ENCODE measurements at regions not wholly inside any gene's neighbourhood (a gene's known extent, or its start where the extent isn't known, plus 50 kb on each side); places are given as distances from the start of the nearest gene placed in this dataset.

DNA sequence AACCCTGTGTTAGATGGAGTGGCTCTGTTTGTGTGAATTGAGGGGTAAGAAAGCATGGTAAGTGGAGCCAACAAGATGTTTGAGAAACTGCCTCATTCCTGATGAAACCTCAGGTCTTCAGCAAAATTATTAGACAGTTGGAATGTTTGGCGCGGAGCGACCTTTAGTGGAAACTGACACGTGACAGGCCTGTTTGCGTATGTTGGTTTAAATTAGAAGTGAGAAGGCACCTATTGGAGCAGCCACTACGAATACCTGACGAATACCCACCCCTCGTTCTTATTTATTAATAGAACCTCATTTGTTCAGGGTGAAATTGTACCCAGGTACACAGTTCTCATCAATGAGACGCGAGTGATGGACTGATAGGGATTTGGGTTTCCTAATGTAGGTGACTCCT lies 63.2 kb upstream of the MIR17HG start:
- no peaks in the 10 kb centered on the region for H3K27me3 ChIP-seq
- H3K9me3 ChIP-seq (ENCODE audit: low read depth), result no peaks in the 10 kb centered on the region
- H3K4me1 ChIP-seq, result no peaks in the 10 kb centered on the region
- H3K4me1 Mint-ChIP-seq, result no peaks in the 10 kb centered on the region
- no peaks in the 10 kb centered on the region for H4K20me1 ChIP-seq (ENCODE audit: low read depth)
- peaks cover 6% of the 10 kb centered on the region for H3K27me3 Mint-ChIP-seq (ENCODE audit: insufficient read depth, low read depth)
- peaks cover 6% of the 10 kb centered on the region for H3K36me3 ChIP-seq
- H3K27ac ChIP-seq, result no peak overlapping the region
- H3K4me2 ChIP-seq, result no peak overlapping the region
- no peak for TF ChIP-seq EZH2phosphoT487 (IDR thresholded peaks at IDR 0.05)
- TF ChIP-seq CTCF (IDR thresholded peaks at IDR 0.05), result no peak
- no peak for TF ChIP-seq EZH2 (IDR thresholded peaks at IDR 0.05)
- H3K9ac ChIP-seq, result no peak overlapping the region
- no peak overlapping the region for H3K4me3 ChIP-seq
- H3K27ac Mint-ChIP-seq, result no peak overlapping the region
- H3K4me3 Mint-ChIP-seq, result no peak overlapping the region
- no peaks in the 10 kb centered on the region for H3K36me3 Mint-ChIP-seq
- H3K79me2 ChIP-seq (ENCODE audit: low read depth), result no peaks in the 10 kb centered on the region
- DNase-seq (ENCODE audit: low spot score), result no peak
- no peak overlapping the region for H2AFZ ChIP-seq (replicated peaks)
- no peaks in the 10 kb centered on the region for H3F3A ChIP-seq (ENCODE audit: low read depth)
- peaks cover 3% of the 10 kb centered on the region for H3K9me3 Mint-ChIP-seq

- Mint-ChIP-seq H3K4me3 (no peak overlapping the region), H3K27ac (no peak overlapping the region), H3K27me3 (ENCODE audit: insufficient read depth, low read depth) (peaks cover 6% of the 10 kb centered on the region), H3K36me3 (no peaks in the 10 kb centered on the region), H3K9me3 (peaks cover 6% of the 10 kb centered on the region), H3K4me1 (no peaks in the 10 kb centered on the region)
- Histone ChIP-seq H3K4me3 (no peak overlapping the region), H3F3A (ENCODE audit: low read depth) (no peaks in the 10 kb centered on the region), H4K20me1 (ENCODE audit: low read depth) (no peaks in the 10 kb centered on the region), H2AFZ (replicated peaks) (no peak overlapping the region), H3K27ac (no peak overlapping the region), H3K4me2 (no peak overlapping the region), H3K4me1 (peaks cover under 1% of the 10 kb centered on the region), H3K27me3 (no peaks in the 10 kb centered on the region), H3K36me3 (peaks cover 6% of the 10 kb centered on the region), H3K9me3 (ENCODE audit: low read depth) (no peaks in the 10 kb centered on the region), H3K9ac (no peak overlapping the region), H3K79me2 (ENCODE audit: low read depth) (no peaks in the 10 kb centered on the region)
- no peak for DNase-seq (ENCODE audit: low spot score)
- TF ChIP-seq CTCF (IDR thresholded peaks at IDR 0.05) (no peak), EZH2 (IDR thresholded peaks at IDR 0.05) (no peak), EZH2phosphoT487 (IDR thresholded peaks at IDR 0.05) (no peak)
Observed at GRCh38 chr13:91286317-91286716, 61.2 kb upstream of the MIR17HG start.

GRCh38 chr13:91291078-91291477 lies 56.4 kb upstream of the MIR17HG start:
- Histone ChIP-seq H3K9me3 (ENCODE audit: low read depth) (no peaks in the 10 kb centered on the region), H3K4me3 (no peak overlapping the region), H3K4me2 (no peak overlapping the region), H3K79me2 (ENCODE audit: low read depth) (no peaks in the 10 kb centered on the region), H3K4me1 (peaks cover 16% of the 10 kb centered on the region), H4K20me1 (ENCODE audit: low read depth) (no peaks in the 10 kb centered on the region), H2AFZ (replicated peaks) (peak overlapping the region; percentile 28), H3K36me3 (peaks cover 6% of the 10 kb centered on the region), H3K9ac (no peak overlapping the region), H3K27ac (no peak overlapping the region), H3K27me3 (no peaks in the 10 kb centered on the region), H3F3A (ENCODE audit: low read depth) (peaks cover 4% of the 10 kb centered on the region)
- Mint-ChIP-seq H3K9me3 (peaks cover 6% of the 10 kb centered on the region), H3K36me3 (no peaks in the 10 kb centered on the region), H3K27me3 (ENCODE audit: insufficient read depth, low read depth) (peaks cover 7% of the 10 kb centered on the region), H3K27ac (peak overlapping the region; percentile 42), H3K4me3 (no peak overlapping the region), H3K4me1 (peaks cover 8% of the 10 kb centered on the region)
- DNase-seq (ENCODE audit: low spot score), result peak; percentile 15
- TF ChIP-seq EZH2phosphoT487 (IDR thresholded peaks at IDR 0.05) (no peak), CTCF (IDR thresholded peaks at IDR 0.05) (peak; percentile 23), EZH2 (IDR thresholded peaks at IDR 0.05) (no peak)

Data from neural progenitor cell (in vitro differentiated cells).